GM21381 (cell line): ENCODE measurements at regions not wholly inside any gene's neighbourhood (a gene's known extent, or its start where the extent isn't known, plus 50 kb on each side); places are given as distances from the start of the nearest gene placed in this dataset.
A peak's percentile ranks its signal among the peaks of the same experiment; 100 is the strongest.

Source experiments
- ATAC-seq: cut with Tn5 transposase; IDR thresholded peaks from one replicate; pipeline ENCODE4 v1.9.1; 2021; ENCODE audit warnings: mild to moderate bottlenecking, moderate library complexity; ENCODE audit not compliant: unreplicated experiment

DNA sequence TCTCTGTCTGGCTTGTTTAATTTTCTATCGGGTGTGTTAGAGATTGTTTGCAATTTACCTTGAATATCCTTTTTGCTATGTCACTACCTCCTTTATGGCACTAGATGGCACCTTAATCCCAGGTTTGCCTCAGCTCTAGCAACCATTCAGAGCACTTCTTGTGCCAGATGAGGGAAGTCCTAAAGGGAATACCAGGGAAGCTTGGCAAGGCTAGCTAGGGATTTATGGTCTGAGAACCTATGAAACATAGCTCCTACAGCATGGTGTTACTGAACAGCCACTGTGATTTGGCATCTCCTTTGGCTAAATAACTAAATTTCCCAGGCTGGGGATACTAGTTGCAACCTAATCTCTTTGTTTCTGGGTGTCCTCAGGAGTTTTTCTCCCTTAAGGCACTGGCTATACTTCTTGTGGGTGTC lies 69.0 kb upstream of the VOPP1 start:
- ATAC-seq: peak; percentile 88

DNA sequence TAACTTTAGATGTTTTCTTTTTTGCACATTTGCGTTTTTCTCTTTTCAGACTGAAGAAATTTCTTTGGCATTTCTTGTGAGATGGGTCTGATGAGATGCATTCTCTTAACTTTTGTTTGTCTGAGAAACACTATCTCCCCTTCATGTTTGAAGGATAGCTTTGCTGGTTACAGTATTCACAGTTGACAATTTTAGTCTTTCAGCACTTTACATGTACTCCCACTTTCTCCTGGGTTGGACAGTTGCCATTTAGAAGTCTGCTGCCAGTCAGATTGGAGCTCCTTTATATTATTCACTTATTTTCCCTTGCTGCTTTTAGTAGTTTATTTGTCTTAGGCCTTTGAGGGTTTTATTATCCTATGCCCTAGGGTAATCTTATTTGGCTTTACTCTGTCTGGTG lies 67.3 kb upstream of the VOPP1 start:
- no peak for ATAC-seq

DNA sequence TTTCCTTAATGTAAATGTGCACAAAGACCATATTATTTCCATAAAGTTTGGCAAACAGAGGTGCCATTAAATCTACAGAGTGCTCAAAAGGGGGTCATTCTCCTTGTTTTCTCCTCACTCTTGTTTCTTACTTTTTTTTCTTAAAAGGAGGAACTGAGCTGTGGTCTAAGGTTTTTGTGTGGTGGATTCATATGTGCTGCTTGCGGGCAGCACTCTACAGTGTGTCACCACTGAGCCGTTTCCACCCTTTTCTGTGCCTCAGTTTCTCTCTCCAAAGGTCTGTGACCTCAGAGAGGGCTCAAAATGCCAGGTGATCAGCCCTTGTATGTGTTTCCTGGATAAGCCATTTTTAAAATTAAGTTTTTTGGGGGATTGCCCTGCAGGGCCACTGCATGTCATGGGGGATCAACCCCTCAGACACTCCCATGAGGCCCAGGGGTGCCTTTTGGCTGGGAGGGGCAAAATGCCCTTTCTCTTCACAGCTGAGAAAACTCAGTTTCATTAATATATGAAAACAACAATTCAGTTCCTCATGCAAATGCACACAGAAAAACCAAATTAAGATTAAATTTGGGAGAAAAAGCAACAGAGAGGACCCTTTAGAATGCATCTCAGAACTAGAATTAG lies 56.9 kb upstream of the VOPP1 start:
- ATAC-seq: no peak

DNA sequence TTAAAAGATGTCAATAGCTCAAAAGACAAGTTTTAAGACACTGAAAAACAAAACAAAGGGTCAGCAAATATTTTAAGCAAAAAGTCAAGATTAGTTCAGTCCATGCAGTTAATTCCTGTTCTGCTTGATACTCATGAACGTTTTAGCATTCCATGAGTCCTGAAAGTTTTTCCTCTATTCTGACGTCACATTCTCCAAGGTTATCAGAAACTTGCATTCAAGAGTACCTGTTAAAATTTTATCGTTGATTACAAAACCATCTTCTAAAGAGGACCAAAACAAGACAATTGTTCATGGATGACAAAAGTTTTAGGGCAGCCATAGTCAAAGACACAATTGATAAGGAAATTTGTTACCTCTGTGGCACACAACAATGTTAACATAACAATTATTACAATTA lies 52.5 kb upstream of the VOPP1 start:
- ATAC-seq: no peak

DNA sequence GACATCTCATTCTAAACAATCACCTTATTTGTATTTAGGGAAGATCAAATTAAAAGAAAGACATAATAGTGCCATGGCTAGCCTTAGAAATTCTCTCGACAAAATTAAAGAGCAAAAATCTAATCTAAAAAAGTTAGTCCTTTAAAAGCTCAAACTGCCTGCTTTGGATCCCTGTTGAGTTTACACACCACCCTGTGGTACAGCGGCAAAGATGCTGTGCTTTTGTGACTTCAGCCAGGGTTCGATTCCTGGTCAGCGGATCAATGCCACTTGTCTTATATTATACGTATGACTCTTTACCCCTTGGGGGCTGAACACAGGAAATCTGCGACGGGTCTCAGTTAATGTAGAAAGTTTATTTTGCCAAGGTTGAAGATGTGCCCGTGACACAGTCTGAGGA lies 51.3 kb upstream of the VOPP1 start:
- ATAC-seq: no peak

- ATAC-seq: no peak
These were observed 49.9 kb upstream of the VOPP1 start for GRCh38 chr7:55622241-55622640.
